ENCODE measurements at regions not wholly inside any gene's neighbourhood (a gene's known extent, or its start where the extent isn't known, plus 50 kb on each side); places are given as distances from the start of the nearest gene placed in this dataset.

DNA sequence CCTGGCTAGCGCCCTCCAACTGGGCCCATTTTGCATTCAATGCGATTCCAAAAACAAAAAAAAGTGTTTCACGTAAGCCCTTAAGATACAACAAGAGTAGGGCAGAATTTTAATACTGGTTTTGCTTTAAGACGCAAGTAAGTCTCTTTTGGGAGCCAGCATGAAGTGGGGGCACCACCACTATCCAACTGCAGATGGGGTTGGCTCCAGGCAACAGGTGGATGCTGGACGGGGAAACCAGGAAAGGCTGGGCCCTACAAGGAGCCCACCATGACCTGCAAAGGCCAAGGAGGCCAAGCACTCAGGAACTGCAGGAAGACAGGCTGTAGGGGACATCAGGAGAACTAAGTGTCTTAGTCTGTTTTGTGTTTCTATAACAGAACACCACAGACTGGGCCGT is 86.5 kb upstream of the INSIG1 start:
- POLR2A ChIA-PET, result no interaction called here
- no TSS peak for BruUV-seq (replicated peaks)
- intact Hi-C loops (cut with micrococcal nuclease), result no loop called here

DNA sequence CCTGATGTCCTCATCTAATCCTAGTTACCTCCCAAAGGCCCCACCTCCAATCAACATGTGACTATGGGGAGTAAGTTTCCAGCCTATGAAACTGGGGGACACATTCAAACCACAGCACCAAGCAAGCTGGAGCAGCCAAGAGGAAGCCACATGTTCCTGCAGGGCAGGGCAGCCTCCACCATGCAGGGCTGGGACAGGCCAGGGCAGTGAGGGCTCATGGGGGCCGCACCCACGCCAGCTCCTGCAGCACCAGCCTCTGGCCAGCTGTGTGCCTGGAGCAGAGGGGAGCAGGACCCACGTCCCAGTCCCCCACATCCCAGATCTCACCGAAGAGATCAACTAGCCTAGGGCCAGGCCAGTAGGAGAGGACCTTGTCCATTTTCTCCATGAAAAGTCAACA is 85.9 kb upstream of the INSIG1 start:
- Histone ChIP-seq H3K27me3 (ENCODE audit: insufficient read depth, low read length) (peaks cover 5% of the 10 kb centered on the region; the same call in 1 of the 2 replicates), H4K20me1 (ENCODE audit: insufficient read depth) (no peaks in the 10 kb centered on the region), H3K79me2 (ENCODE audit: insufficient read depth, low read length) (no peaks in the 10 kb centered on the region), H2AFZ (ENCODE audit: low read depth, low read length, poor library complexity, severe bottlenecking) (no peak overlapping the region), H3K9me2 (ENCODE audit: insufficient read depth) (no peaks in the 10 kb centered on the region), H3K27ac (ENCODE audit: low read depth, low read length) (no peak overlapping the region), H3K4me2 (ENCODE audit: low read length) (no peak overlapping the region), H3K36me3 (ENCODE audit: control insufficient read depth in 1 of 2, insufficient read depth in 2 of 2, low read length in 2 of 2) (no peaks in the 10 kb centered on the region), H3K4me3 (replicated peaks in 1 of 2; ENCODE audit: low read depth in 1 of 2, low read length in 2 of 2) (no peak overlapping the region), H3K4me1 (ENCODE audit: control insufficient read depth in 1 of 2, insufficient read depth in 2 of 2, low read length in 2 of 2) (peaks cover 21 to 35% of the 10 kb centered on the region in 2 experiments), H3K9me3 (ENCODE audit: control insufficient read depth in 1 of 2, insufficient read depth in 1 of 2, low read depth in 1 of 2, low read length in 2 of 2) (no peaks in the 10 kb centered on the region), H3K9ac (ENCODE audit: low read length) (no peak overlapping the region)
- intact Hi-C loops (cut with micrococcal nuclease), result no loop called here
- no peak for ATAC-seq
- DNase-seq (ENCODE audit: low read depth, low spot score), result no peak
- ChIA-PET RAD21 (ENCODE audit: low non-redundant PET in 1 of 2, low total read pairs in 2 of 2, uncharacterized antibody in 2 of 2, unreplicated experiment in 2 of 2) (no interaction called here), POLR2A (no interaction called here), CTCF (no interaction called here)
- BruUV-seq (replicated peaks), result no TSS peak
- TF ChIP-seq POLR2AphosphoS5 (IDR thresholded peaks at IDR 0.05; ENCODE audit: low read depth, low read length) (no peak), YY1 (IDR thresholded peaks at IDR 0.05; ENCODE audit: extremely low read depth, insufficient replicate concordance, low read depth, low read length) (no peak), JUND (IDR thresholded peaks at IDR 0.05) (no peak), EZH2 (IDR thresholded peaks at IDR 0.05) (no peak), FOSL1 (IDR thresholded peaks at IDR 0.05; ENCODE audit: low read depth) (no peak), ZNF274 (IDR thresholded peaks at IDR 0.05; ENCODE audit: low read depth, low read length) (no peak), ZFX (IDR thresholded peaks at IDR 0.05) (no peak), EZH2phosphoT487 (IDR thresholded peaks at IDR 0.05; ENCODE audit: borderline replicate concordance) (no peak), RAD21 (IDR thresholded peaks at IDR 0.05; ENCODE audit: low read depth) (no peak), TCF7L2 (IDR thresholded peaks at IDR 0.05; ENCODE audit: borderline replicate concordance, extremely low read depth, insufficient read depth, insufficient read length) (no peak), EGR1 (IDR thresholded peaks at IDR 0.05; ENCODE audit: low read depth) (no peak)
- TF ChIP-seq, protein P1, sequence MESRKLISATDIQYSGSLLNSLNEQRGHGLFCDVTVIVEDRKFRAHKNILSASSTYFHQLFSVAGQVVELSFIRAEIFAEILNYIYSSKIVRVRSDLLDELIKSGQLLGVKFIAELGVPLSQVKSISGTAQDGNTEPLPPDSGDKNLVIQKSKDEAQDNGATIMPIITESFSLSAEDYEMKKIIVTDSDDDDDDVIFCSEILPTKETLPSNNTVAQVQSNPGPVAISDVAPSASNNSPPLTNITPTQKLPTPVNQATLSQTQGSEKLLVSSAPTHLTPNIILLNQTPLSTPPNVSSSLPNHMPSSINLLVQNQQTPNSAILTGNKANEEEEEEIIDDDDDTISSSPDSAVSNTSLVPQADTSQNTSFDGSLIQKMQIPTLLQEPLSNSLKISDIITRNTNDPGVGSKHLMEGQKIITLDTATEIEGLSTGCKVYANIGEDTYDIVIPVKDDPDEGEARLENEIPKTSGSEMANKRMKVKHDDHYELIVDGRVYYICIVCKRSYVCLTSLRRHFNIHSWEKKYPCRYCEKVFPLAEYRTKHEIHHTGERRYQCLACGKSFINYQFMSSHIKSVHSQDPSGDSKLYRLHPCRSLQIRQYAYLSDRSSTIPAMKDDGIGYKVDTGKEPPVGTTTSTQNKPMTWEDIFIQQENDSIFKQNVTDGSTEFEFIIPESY (IDR thresholded peaks at IDR 0.05; ENCODE audit: extremely low read depth, insufficient replicate concordance, low read length), result no peak
- TF ChIP-seq, protein P2, sequence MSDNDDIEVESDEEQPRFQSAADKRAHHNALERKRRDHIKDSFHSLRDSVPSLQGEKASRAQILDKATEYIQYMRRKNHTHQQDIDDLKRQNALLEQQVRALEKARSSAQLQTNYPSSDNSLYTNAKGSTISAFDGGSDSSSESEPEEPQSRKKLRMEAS (IDR thresholded peaks at IDR 0.05), result no peak

More for the DNA sequence above, 86.5 kb upstream of the INSIG1 start:
- TF ChIP-seq RAD21 (IDR thresholded peaks at IDR 0.05; ENCODE audit: low read depth) (no peak), EGR1 (IDR thresholded peaks at IDR 0.05; ENCODE audit: low read depth) (no peak), FOSL1 (IDR thresholded peaks at IDR 0.05; ENCODE audit: low read depth) (no peak), CEBPB (IDR thresholded peaks at IDR 0.05; ENCODE audit: low read depth) (no peak), POLR2AphosphoS5 (IDR thresholded peaks at IDR 0.05; ENCODE audit: low read depth, low read length) (no peak), CBX3 (IDR thresholded peaks at IDR 0.05; ENCODE audit: low read depth) (no peak), ZNF274 (IDR thresholded peaks at IDR 0.05; ENCODE audit: low read depth, low read length) (no peak), ZFX (IDR thresholded peaks at IDR 0.05) (no peak), YY1 (IDR thresholded peaks at IDR 0.05; ENCODE audit: extremely low read depth, insufficient replicate concordance, low read depth, low read length) (no peak), SRF (IDR thresholded peaks at IDR 0.05; ENCODE audit: low read depth) (no peak)
- TF ChIP-seq, protein P1 (IDR thresholded peaks at IDR 0.05; ENCODE audit: extremely low read depth, insufficient replicate concordance, low read length), result no peak
- Histone ChIP-seq H3K4me1 (ENCODE audit: control insufficient read depth in 1 of 2, insufficient read depth in 2 of 2, low read length in 2 of 2) (peaks cover 21 to 41% of the 10 kb centered on the region in 2 experiments), H3K27me3 (ENCODE audit: insufficient read depth, low read length) (peaks cover 4% of the 10 kb centered on the region; the same call in 1 of the 2 replicates), H3K4me3 (replicated peaks in 1 of 2; ENCODE audit: low read depth in 1 of 2, low read length in 2 of 2) (no peak overlapping the region), H3K9me3 (ENCODE audit: control insufficient read depth in 1 of 2, insufficient read depth in 1 of 2, low read depth in 1 of 2, low read length in 2 of 2) (no peaks in the 10 kb centered on the region), H3K79me2 (ENCODE audit: insufficient read depth, low read length) (no peaks in the 10 kb centered on the region), H3K9ac (ENCODE audit: low read length) (no peak overlapping the region), H2AFZ (ENCODE audit: low read depth, low read length, poor library complexity, severe bottlenecking) (no peak overlapping the region), H4K20me1 (ENCODE audit: insufficient read depth) (no peaks in the 10 kb centered on the region), H3K4me2 (ENCODE audit: low read length) (no peak overlapping the region), H3K36me3 (ENCODE audit: control insufficient read depth in 1 of 2, insufficient read depth in 2 of 2, low read length in 2 of 2) (no peaks in the 10 kb centered on the region), H3K9me2 (ENCODE audit: insufficient read depth) (no peaks in the 10 kb centered on the region), H3K27ac (ENCODE audit: low read depth, low read length) (no peak overlapping the region)
- ChIA-PET RAD21 (ENCODE audit: low non-redundant PET in 1 of 2, low total read pairs in 2 of 2, uncharacterized antibody in 2 of 2, unreplicated experiment in 2 of 2) (no interaction called here), CTCF (no interaction called here)
- no peak for ATAC-seq
- no peak for DNase-seq (ENCODE audit: low read depth, low spot score)
